Germinal center (tissue), 1 donor: ENCODE measurements at regions not wholly inside any gene's neighbourhood (a gene's known extent, or its start where the extent isn't known, plus 50 kb on each side); places are given as distances from the start of the nearest gene placed in this dataset.

Experiments used
- DNase-seq: peaks from one replicate; pipeline ENCODE4 v3.0.0; 2012; ENCODE audit warnings: mixed read lengths, low spot score

DNA sequence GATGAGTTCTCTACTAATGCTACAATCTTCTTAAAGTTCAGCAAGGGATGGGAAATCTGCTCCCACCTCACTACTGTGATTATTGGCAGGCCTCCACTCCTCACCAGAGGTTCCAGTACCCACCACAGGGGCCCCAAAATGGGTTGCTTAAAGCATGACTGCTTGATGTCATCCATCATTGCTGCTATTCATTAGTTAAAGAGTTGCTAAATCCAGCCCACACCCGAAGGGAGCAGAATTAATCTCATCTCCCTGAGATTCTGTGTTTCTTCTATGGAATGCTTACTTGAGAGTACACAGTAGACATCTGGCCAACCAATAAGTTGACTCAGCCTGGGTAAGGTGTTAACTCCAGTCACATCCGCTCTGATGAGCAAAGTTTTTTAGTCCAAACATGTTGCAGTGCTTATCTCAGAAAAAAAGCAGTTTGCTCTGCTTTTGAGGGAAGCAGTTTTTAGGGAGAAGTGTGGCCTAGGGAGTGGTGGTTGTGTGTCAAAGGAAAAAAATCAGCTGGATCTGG is 690.2 kb upstream of the POU3F3 start:
- no peak for DNase-seq

DNA sequence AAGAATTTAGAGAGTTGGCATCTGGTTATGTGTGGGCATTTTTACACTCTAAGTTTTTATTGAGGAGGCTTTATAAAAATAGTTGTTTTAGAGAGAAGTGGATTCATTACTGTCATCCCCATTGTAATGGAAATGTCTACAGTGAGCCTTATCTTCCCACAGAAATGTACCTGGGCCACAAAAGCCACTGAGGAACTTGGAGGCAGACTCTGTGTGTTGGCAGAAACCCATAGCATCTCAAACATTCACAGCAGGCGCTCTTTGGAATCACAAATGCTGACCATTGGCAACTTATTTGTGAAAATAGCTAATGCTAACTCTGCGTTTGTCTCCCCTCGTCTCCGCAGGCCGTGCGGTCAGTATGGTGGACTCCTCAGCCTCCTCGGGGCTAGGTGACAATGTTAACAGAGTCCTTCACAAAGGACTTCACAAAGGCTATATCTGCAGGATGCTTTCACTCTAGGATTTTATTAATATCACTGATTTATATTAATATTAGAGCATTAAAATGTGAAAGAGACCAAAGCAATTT is 689.1 kb upstream of the POU3F3 start:
- DNase-seq: no peak

DNA sequence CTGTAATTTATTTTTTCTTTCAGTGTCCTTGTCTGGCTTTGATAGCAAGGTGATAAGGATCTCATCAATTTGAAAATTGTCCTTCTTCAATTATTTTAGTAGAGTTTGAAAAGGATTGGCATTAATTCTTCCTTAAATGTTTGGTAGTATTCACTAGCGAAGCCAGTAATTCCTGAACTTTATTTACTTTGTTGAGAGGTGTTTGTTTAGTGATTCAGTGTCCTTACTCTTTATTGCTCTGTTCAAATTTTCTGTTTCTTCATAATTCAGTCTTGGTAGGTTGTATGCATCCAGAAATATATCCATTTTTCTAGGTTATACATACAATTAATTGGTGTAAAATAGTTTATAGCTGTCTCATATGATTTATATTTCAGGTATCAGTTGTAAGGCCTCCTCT is 676.7 kb upstream of the POU3F3 start:
- no peak for DNase-seq

DNA sequence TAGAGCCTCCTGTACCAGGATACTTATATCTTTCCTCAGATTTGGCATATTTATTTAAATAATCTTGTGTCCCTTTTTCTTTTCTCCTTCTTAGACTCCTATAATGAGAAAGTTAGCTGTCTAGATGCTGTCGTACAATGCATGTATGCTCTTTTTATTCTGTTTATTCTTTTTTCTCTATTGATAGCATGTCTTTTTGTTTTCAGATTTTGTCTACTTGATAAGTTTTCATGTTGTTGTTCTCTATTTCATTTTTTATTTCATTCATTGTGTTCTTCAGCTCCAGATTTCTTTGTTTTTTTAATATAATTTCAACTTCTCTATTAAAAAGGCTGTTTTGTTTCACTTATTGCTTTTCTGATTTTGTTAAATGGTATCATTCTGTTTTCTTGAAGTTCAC is 674.3 kb upstream of the POU3F3 start:
- no peak for DNase-seq

DNA sequence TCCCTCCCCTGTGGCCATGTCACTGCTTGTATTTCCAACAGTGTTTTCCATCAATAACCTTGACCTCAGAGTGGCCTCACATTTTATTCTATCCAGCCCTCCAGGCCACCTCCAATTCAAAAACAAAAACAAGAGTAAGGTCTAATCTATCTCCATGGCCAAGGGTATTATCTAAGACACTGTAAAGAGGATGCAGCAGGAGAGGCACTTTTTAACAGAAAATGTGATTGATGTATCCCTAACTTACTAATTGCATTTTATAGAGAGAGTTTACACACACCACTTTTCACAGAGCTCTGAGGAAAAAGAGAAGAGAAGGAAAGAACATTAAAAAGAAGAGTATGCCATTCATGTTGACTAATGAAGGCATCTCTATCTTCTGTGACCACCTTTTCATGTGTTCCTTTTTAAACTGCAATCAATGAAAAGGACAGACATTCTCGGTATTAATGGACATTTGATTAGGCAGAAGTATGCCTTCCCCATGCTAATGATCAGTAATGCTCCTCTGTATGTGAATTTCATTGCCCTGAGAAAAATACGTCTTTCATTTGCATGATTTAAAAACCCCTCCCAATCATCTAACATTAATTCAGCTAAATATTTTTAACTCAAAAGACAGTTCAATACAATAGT is 653.3 kb upstream of the POU3F3 start:
- DNase-seq: no peak

DNA sequence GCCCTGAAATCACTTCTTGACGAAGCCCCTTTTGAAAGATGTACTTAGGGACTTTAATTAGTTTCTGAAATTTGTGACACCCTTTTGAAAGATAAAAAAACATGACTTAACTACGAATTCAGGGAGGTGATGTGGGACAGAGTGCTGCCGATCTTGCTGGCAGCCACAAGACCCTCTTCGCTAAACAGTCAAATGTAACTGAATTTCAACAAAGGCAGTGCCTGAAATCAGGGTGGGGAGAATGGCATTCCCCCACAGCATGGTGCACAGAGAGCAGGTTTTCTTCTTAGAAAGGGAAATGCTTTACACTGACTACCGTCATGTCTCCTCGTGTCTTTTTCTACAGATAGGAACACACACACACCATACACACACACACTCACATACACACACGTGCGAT is 640.2 kb upstream of the POU3F3 start:
- no peak for DNase-seq

DNA sequence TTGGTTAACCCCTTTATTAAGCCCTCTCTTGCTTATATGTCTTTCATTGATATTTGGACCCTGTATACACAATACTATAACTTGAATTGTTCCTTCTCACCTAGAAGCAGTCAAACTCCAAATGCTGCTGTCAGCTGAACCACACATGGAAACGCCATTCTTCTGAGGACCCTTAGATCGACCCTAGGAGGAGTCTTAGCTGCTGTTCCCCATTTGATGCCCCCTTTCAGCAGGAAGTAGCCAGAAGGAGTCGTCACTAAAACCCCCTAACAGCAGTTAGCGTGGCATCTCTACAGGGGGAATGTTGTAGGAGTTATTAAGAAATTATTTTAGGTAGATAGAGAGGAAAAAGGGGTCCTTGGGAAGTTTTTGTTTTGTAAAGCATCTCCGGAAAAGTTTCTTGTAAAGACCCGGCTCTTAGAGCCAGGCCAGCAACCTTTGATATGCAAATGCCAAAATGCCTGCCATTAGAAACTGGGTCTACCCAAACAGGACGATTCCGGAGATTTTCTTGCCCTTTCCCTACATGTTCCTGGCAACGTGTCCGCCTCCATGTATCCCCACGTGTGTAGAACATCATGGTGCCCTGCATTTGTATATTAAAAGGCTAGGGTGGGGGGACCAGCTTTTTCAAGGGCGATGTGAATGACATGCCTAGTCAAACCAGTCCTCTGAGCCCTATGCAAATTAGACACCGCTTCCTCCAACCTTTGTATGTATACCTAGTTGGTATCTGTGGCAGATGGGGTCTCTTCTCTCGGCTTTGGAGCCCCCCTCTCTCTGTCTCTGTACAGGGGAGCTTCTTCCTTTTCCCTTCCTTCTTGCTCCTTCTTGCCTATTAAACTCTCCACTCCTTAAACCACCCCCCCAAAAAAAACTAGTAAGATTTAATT is 638.4 kb upstream of the POU3F3 start:
- no peak for DNase-seq

DNA sequence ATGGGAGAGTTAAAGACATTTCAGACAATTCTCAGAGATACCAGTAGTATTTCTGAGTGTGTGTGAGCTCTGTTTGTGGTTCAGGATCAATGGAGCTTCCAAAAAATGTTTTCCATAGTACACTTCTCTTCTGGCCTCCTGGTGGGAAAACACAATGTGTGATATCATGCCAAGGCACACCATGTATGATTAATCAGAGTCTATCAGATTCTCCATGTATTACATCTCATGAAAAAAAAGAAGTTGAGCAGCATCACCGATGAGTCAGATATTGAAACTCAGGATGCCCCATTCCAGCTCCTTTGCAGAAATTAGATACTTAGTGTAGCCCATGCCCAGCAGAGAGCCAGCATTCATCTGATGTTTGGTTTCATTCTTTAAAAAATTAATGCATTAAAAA is 620.3 kb upstream of the POU3F3 start:
- no peak for DNase-seq

DNA sequence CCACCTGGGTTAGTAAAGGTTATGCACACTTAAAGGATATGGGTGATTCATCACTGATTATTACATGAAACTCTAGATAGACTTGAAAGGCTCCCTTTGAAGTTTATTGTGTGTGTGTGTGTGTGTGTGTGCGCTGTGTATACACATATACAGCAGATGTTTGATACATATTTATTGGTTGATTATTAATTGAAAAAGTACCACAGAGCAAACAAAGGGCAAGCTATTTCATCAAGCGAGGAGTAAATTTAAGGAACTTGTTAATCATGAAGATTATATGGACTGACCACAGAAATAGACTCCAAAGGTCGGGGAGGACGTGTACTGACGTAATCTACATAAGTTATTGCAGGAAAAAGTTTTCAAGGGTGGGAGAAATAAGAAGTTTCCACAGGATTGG is 617.4 kb upstream of the POU3F3 start:
- no peak for DNase-seq

DNA sequence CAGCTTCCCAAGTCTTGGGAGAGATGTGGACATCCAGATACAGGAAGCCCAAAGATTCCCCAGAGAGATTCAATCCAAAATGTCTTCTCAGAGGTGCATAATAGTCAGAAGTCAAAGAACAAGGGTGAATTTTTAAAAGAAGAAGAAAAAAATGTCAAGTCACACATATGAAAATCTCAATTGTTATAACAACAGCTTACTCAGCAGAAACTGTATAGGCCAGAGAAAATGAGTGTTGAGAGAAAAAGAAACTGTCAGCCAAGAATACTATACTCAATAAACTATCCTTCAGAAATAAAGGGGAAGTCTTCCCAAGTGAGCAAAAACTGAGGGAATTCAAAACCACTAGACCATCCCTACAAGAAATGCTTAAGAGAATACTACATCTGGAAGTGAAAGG is 612.9 kb upstream of the POU3F3 start:
- DNase-seq: no peak

DNA sequence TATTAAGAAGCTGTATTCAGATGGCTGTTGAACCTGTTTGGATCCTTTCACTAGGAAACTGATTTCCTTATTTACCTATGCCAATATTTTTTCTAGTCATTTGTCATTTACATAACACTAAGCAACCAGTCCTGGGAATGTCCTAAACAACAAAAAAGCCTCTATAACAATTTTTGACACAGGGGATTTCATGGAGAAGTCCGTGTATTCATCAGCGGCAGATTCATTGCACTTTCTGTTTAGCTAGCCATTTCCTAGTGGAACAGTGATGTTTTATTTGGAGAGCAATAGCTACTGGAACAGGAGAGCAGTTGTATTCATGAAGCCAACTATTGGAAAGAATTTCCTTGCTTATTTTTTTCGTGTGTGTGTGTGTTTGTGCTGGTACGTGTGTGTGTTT is 604.3 kb upstream of the POU3F3 start:
- no peak for DNase-seq

DNA sequence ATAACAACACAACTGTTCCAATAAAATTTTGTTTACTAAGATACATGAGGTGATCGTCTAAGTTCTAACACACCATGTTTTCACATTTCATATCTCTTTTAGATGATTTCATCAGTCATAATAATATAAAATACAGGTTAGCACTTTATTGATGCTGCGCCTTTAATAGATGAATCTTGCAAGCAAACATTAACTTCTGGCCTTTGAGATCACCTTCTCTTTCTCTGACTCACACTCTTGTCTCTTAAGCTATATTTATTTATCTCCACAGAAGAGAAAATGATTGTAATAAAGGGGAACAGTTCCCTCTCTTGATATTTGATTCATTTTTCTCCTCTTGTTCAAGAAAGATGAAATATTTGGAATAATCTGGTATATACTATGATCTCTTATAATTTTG is 603.3 kb upstream of the POU3F3 start:
- DNase-seq: no peak

DNA sequence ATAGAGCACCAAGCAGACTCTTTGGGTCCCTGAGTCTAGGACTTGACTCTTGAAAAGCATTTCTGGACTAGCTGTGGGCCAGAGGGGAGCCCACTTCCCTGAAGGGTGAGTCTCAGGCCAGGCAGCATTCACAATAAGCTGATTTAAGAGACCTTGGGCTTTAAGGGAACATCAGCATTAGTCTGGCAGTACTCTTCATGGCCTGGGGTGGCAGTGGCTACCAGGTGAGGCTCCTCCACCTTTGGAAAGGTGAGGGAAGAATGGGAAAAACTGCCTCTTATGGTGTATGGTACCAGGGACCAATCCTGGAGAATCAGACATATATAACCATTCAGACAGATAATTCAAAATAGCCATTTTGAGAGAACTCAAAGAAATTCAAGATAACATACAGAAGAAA is 599.9 kb upstream of the POU3F3 start:
- no peak for DNase-seq

DNA sequence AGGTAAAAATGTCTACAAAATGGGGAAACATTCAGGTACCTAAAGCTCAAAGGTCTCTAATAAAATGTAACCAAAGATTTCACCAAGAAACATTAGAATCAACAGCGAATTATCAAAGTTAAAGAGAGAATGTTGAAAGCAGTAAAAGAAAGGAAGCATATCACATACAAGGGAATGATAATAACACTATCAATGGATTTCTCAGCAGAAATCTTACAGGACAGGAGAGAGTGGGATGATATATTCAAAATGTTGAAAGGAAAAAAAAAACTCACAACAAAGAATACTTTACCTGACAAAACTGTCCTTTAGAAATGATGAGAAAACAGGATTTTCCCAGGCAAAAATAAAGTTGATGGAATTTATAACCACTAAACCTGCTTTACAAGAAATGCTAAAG is 591.2 kb upstream of the POU3F3 start:
- DNase-seq: no peak

DNA sequence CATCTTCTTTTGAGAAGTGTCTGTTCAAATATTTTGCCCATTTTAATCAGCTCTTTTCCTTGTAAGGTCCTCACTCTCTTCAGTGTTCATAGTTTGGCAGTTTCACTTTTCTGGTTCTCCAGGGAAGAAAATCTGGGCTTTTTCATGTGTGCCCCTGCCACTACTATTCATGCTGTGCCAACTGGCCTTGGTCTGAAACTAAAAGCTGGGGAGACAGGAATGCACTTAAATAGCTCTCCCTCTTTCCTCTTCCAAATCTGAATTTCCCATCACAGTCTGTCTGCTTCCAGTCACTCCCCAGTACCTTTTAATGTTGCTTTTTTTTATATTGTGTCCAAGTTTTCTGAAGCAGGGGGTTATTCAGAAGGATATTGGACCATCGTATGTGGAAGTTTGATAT is 574.3 kb upstream of the POU3F3 start:
- DNase-seq: no peak

DNA sequence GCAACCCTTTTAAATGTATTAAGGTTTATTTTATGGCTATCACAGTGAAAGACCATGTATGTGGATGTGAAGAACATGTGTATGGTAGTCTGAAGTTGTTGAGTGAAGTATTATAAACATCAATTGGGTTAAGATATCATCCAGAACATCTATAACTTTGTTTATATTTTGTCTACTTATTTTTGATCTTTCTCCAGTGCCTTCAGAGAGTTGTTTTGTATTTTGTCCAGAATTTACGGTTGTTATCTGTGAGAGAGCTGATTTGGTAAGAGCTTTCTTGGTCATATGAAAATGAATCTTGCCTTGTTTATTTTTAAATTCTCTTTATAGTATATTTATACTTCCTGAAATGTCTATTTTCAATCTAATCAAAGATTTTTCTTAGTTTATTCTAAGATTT is 573.7 kb upstream of the POU3F3 start:
- no peak for DNase-seq

DNA sequence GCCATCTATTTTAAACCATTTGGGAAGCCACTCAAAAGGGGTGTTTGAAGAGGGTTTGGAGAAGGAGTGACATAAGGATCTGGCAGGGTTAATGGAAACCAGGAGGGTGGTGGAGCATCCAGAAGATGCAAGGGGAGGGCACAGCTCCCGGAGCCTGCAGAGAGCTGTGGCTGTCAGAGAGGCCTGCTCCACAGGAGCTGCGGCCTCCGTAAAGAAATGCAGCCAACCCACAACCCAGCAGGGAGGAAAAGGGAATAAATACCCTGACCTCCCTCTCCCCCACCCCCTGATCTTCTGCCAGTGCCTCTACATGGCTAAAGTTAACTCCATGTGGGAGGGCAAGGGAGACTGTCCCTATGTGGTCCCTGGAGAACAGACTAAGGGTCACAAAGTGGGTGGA is 567.1 kb upstream of the POU3F3 start:
- no peak for DNase-seq

DNA sequence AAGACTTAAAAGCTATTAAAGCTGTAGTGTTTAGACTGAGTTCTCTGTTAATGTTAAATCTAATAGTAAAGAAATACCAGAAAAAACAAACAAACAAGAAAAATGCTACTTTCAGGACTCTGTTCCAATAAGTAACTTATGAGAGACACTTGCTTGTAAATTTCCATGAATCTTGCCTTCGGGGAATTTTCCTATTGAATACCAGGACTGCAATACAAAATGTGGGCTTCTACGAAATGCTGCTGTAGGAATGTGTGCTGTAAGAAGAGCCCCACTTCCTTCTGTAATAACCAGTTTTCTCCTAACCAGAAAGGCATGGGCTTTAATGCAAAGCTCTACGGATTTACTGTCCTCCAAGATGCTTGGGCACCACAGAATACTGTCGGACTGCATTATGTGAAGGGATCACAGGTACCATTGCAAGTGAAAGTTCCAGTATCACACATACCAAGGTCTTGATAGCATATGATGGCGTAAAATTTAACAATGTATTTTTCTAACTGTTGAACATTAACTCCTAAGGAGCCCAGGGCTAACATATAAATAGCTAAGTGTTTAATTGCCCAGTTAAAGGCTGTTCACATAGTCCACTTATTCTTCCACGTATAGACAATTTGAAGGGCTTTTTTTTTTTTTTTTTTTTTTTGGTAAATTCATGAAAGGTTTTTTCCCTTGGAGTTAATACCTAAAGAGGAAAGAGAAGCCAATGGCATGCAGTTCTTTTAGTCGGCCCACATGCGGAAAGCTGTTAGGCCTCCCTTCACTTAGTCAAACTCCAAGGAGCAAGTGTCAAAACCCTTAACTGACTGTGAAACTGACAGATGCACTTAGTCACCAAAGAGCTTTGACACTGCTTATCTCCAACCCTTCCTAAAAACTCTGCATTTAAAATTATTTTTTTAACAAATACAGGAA is 564.0 kb upstream of the POU3F3 start:
- no peak for DNase-seq

DNA sequence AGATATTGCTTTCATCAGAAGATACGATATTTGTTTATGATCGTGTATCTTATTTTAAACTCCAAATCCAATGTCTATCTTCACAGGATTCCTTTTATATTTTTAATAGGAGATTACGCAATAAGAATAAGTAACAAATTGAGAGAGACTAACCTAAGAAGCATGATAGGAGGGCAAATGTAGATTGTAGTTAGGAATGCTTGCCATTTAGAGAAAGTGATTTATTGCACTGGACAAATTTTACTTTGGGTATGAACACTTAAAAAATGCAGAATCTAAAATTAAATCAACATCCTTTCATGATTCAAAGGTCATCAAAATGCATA is 563.4 kb upstream of the POU3F3 start:
- no peak for DNase-seq

DNA sequence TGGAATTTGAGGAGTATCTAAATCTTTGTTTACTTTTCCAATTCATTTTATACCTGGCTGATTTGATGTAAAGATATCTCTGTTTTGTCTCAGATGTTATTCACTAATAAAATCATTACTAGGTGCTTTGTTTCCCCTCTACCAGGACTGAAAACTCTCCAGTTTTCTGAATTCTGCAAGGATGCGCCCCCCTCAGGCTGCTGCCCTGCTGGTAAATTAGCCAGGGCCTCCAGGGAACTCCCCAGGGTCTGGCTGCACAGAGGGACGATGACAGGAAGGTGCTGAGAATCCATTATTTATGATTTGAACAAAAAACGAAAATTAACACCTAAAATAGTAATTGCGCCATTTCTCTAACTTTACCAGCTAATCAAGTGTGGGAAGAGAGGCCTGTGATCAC is 541.2 kb upstream of the POU3F3 start:
- no peak for DNase-seq

DNA sequence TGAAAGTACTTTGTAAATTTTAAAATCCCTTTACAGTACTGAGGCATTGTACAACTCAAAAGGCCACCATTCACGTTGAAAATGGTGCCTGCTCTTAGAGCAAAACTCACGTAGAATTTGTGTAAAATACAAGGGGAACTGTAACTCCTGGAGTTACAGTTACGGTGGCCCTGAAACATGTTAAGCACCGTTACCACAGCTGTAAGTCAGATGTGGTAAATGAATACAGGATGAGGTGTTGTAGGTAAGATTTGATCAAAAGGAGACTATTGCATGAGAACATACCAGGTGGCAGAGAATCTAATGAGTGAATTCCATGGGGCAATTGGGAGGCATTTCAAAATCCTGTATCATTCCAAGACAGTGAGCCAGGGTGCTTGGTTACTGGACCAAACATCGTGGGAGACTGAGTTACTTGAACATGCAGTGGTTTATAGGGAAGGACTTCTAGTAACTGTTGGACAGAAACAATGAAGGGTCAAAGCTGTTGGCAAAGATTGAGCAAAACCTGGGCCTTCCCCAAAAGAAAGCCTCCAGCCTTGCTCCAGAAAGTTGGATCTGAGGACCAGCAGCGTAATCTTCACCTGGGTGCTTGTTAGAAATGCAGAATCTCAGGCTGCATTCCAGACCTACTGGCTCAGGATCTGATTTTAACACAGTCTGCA is 535.8 kb upstream of the POU3F3 start:
- DNase-seq: no peak
